A549 (cell line): ENCODE measurements at regions not wholly inside any gene's neighbourhood (a gene's known extent, or its start where the extent isn't known, plus 50 kb on each side); places are given as distances from the start of the nearest gene placed in this dataset.
A peak's percentile ranks its signal among the peaks of the same experiment; 100 is the strongest.

ENCODE experiments used
- ATAC-seq, 2 experiments: fragments of 200-7000 bp in 1 of 2; fragments of >200 bp in 1 of 2; cut with Nextera tagmentation in 1 of 2; cut with Tn5 transposase in 1 of 2; 3 replicates each; pipeline versions ENCODE4 v1.8.0 to v1.9.1; 2018 to 2020; ENCODE audit warnings: mild to moderate bottlenecking in 1 of 2, moderate library complexity in 1 of 2
- CTCF ChIA-PET: fragments of 300-600 bp; sonication (Branson Sonifier 250); formaldehyde crosslinking; extraction: SDS; loops from one replicate; lab custom pipeline; 2021; ENCODE audit warnings: antibody characterized with exemption, inconsistent platforms; lab: Yijun Ruan, JAX
- POLR2A ChIA-PET: fragments of 350-600 bp; formaldehyde crosslinking; extraction: SDS; loops from one replicate; lab custom pipeline; 2021; ENCODE audit warnings: antibody characterized with exemption, inconsistent platforms; lab: Yijun Ruan, JAX
- DNase-seq, 2 experiments: peaks; one replicate each; pipeline versions ENCODE4 v3.0.0 to v3.0.0-alpha.2; 2011 to 2016; ENCODE audit warnings: low read depth in 1 of 2, low spot score in 1 of 2
- FAIRE-seq: peaks from 2 replicates; lab custom pipeline; 2011; peaks lifted over from hg19 to GRCh38; lab: Jason Lieb, UNC
- H3K27ac ChIP-seq, 2 experiments: fragments of >200 bp; sonication (Bioruptor Twin); formaldehyde crosslinking; 3 replicates each; pipeline ENCODE4 v1.5.1; 2016 to 2017
- H3K4me1 ChIP-seq: fragments of >200 bp; sonication (Bioruptor Twin); formaldehyde crosslinking; 3 replicates; pipeline ENCODE4 v1.6.1; 2016
- H3K4me2 ChIP-seq: fragments of >200 bp; sonication (Bioruptor Twin); formaldehyde crosslinking; 3 replicates; pipeline ENCODE4 v1.6.1; 2016
- H3K4me3 ChIP-seq: fragments of >200 bp; sonication (Bioruptor Twin); formaldehyde crosslinking; 3 replicates; pipeline ENCODE4 v1.5.1; 2016
- H3K9me3 ChIP-seq: fragments of >200 bp; sonication (Bioruptor Twin); formaldehyde crosslinking; 3 replicates; pipeline ENCODE4 v1.6.1; 2016
- CEBPB ChIP-seq, 2 experiments: fragments of >200 bp in 1 of 2; sonication (Bioruptor Twin) in 1 of 2; formaldehyde crosslinking in 1 of 2; IDR thresholded peaks; 2 replicates each; pipeline ENCODE4 v1.6.1; 2012 to 2016
- CHD4 ChIP-seq: fragments of 200-600 bp; sonication (generic); IDR thresholded peaks from 2 replicates; pipeline ENCODE4 v1.6.1; 2016; ENCODE audit warnings: antibody characterized with exemption, mild to moderate bottlenecking, borderline replicate concordance
- EHF ChIP-seq: fragments of 250-450 bp; sonication (Bioruptor Pico); IDR thresholded peaks from 2 replicates; pipeline ENCODE4 v1.5.0; 2020; ENCODE audit warnings: mild to moderate bottlenecking
- FOSL2 ChIP-seq, 2 experiments: fragments of 450-650 bp in 1 of 2; fragments of >200 bp in 1 of 2; sonication (Bioruptor Twin) in 1 of 2; formaldehyde crosslinking; IDR thresholded peaks; 2 replicates each; pipeline versions ENCODE4 v1.5.0 to v1.6.1; 2016 to 2020; ENCODE audit warnings: mild to moderate bottlenecking in 1 of 2, moderate library complexity in 1 of 2
- GATA3 ChIP-seq: IDR thresholded peaks from 2 replicates; pipeline ENCODE4 v1.6.1; 2012; ENCODE audit warnings: borderline replicate concordance
- HDAC2 ChIP-seq: fragments of 200-600 bp; sonication (generic); IDR thresholded peaks from 2 replicates; pipeline ENCODE4 v1.6.1; 2016
- HOXA7 ChIP-seq: fragments of 250-450 bp; sonication (Bioruptor Pico); IDR thresholded peaks from 2 replicates; pipeline ENCODE4 v1.5.0; 2020; ENCODE audit warnings: mild to moderate bottlenecking, moderate library complexity
- KDM1A ChIP-seq: fragments of 200-600 bp; sonication (generic); IDR thresholded peaks from 2 replicates; pipeline ENCODE4 v1.6.1; 2016; ENCODE audit warnings: low read depth, mild to moderate bottlenecking
- MAFK ChIP-seq: fragments of 450-650 bp; IDR thresholded peaks from 2 replicates; pipeline ENCODE4 v1.6.1; 2014; ENCODE audit not compliant: partially characterized antibody
- MAZ ChIP-seq: fragments of 150-350 bp; IDR thresholded peaks from 2 replicates; pipeline ENCODE4 v1.6.1; 2014; ENCODE audit warnings: antibody characterized with exemption, low read depth, low read length, borderline replicate concordance
- NFE2L2 ChIP-seq: fragments of 150-350 bp; conservative IDR thresholded peaks from 2 replicates; pipeline ENCODE4 v1.6.1; 2014; ENCODE audit warnings: low read length
- NPAS2 ChIP-seq: fragments of 250-450 bp; sonication (Bioruptor Pico); IDR thresholded peaks from 2 replicates; pipeline ENCODE4 v1.8.0; 2022; ENCODE audit warnings: mild to moderate bottlenecking, moderate library complexity, borderline replicate concordance
- RAD21 ChIP-seq, 2 experiments: fragments of >200 bp in 1 of 2; sonication (Bioruptor Twin) in 1 of 2; formaldehyde crosslinking in 1 of 2; IDR thresholded peaks in 1 of 2; conservative IDR thresholded peaks in 1 of 2; 2 replicates in 1 of 2; 3 replicates in 1 of 2; pipeline ENCODE4 v1.6.1; 2012 to 2018; ENCODE audit warnings: inconsistent platforms in 1 of 2
- RARB ChIP-seq: fragments of 250-450 bp; sonication (Bioruptor Pico); IDR thresholded peaks from 2 replicates; pipeline ENCODE4 v1.8.0; 2021; ENCODE audit warnings: mild to moderate bottlenecking, moderate library complexity
- RCOR1 ChIP-seq: fragments of 150-350 bp; IDR thresholded peaks from 2 replicates; pipeline ENCODE4 v1.6.1; 2014; ENCODE audit warnings: antibody characterized with exemption, low read length, low read depth
- SMC3 ChIP-seq: fragments of >200 bp; sonication (Bioruptor Twin); formaldehyde crosslinking; IDR thresholded peaks from 3 replicates; pipeline ENCODE4 v1.6.1; 2018; ENCODE audit warnings: inconsistent platforms
- ZFP36 ChIP-seq: fragments of 450-650 bp; IDR thresholded peaks from 2 replicates; pipeline ENCODE4 v1.6.1; 2014; ENCODE audit warnings: borderline replicate concordance; ENCODE audit not compliant: partially characterized antibody
- ZNF302 ChIP-seq: fragments of 250-450 bp; sonication (Bioruptor Pico); IDR thresholded peaks from 2 replicates; pipeline ENCODE4 v1.9.0; 2021; ENCODE audit warnings: inconsistent platforms, mild to moderate bottlenecking, moderate library complexity
- WGBS: methylation state at CpG from one replicate; pipeline ENCODE4 v1.1.6; 2017; ENCODE audit errors: missing lambda C conversion rate; 5-methylcytosine and 5-hydroxymethylcytosine counted together
- TF ChIP-seq, protein P1 (sequence below): IDR thresholded peaks from 2 replicates; pipeline ENCODE4 v1.6.1; 2012; ENCODE audit warnings: low read depth, borderline replicate concordance
- TF ChIP-seq, protein P2 (sequence below): fragments of 450-650 bp; IDR thresholded peaks from 2 replicates; pipeline ENCODE4 v1.6.1; 2014; ENCODE audit warnings: antibody characterized with exemption
- TF ChIP-seq, protein P3 (sequence below): fragments of >200 bp; sonication (Bioruptor Twin); formaldehyde crosslinking; IDR thresholded peaks from 3 replicates; pipeline ENCODE4 v1.6.1; 2016
- TF ChIP-seq, protein P4 (sequence below): IDR thresholded peaks from 2 replicates; pipeline ENCODE4 v1.6.1; 2012

DNA sequence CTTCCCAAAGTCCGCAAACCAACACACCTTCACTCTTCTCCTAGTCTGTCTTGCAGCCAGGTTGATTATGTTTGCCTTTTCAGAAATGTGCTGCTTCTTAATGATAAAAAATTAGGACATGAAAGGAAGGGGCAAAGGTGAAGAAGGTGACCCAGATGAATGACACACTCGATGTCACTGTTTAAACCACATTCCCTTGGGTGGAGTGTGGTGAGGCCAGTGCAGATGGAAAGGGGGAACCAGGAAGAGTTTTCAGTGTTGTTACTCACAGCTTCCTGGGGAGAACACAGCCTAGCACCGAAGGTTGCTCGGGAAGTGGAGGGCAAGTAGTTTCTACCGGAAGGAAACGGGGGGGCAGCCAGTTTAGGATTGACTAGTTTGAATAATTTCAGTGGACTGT lies 57.2 kb upstream of the BOD1L2 start:
- 59% methylated on average over 6 of the region's 6 CpGs for WGBS
- TF ChIP-seq KDM1A (no peak), FOSL2 (IDR thresholded peaks at IDR 0.05) (no peak), FOSL2 (CRISPR knock-in tag; IDR thresholded peaks at IDR 0.05) (no peak), RARB (CRISPR knock-in tag) (no peak), MAZ (no peak), ZFP36 (no peak), NFE2L2 (no peak), EHF (CRISPR knock-in tag) (no peak), NPAS2 (CRISPR knock-in tag) (no peak), SMC3 (no peak), HDAC2 (no peak), CEBPB (IDR thresholded peaks at IDR 0.05) (no peak)
- TF ChIP-seq, protein P1, sequence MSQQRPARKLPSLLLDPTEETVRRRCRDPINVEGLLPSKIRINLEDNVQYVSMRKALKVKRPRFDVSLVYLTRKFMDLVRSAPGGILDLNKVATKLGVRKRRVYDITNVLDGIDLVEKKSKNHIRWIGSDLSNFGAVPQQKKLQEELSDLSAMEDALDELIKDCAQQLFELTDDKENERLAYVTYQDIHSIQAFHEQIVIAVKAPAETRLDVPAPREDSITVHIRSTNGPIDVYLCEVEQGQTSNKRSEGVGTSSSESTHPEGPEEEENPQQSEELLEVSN: no peak
- TF ChIP-seq, protein P2, sequence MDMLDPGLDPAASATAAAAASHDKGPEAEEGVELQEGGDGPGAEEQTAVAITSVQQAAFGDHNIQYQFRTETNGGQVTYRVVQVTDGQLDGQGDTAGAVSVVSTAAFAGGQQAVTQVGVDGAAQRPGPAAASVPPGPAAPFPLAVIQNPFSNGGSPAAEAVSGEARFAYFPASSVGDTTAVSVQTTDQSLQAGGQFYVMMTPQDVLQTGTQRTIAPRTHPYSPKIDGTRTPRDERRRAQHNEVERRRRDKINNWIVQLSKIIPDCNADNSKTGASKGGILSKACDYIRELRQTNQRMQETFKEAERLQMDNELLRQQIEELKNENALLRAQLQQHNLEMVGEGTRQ: no peak
- TF ChIP-seq, protein P3, sequence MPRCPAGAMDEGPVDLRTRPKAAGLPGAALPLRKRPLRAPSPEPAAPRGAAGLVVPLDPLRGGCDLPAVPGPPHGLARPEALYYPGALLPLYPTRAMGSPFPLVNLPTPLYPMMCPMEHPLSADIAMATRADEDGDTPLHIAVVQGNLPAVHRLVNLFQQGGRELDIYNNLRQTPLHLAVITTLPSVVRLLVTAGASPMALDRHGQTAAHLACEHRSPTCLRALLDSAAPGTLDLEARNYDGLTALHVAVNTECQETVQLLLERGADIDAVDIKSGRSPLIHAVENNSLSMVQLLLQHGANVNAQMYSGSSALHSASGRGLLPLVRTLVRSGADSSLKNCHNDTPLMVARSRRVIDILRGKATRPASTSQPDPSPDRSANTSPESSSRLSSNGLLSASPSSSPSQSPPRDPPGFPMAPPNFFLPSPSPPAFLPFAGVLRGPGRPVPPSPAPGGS: no peak
- Histone ChIP-seq H3K9me3 (no peaks in the 10 kb centered on the region), H3K27ac (no peak overlapping the region), H3K4me1 (no peaks in the 10 kb centered on the region), H3K4me3 (no peak overlapping the region), H3K4me2 (no peak overlapping the region)
- no peak for DNase-seq
- POLR2A ChIA-PET: no interaction called here
- ATAC-seq: no peak
- FAIRE-seq: no peak
- CTCF ChIA-PET: no interaction called here

DNA sequence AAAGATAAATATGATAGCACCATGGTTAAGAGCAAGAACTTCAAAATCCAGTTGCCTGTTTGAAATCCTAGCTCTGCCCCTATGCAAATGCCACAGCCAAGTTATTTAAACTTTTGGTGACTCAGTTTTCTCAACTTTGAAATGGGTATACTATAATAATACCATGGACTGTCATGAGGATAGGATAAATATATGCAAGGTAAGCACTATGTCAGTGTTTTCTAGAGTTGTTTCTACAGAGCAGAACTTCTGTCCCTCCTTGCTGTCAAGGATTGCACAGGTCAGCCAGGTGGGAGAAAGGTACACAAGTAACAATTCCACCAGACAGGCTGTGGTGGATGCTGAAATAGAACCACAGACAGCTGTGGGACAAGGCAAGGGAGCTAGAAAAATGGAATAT lies 55.7 kb upstream of the BOD1L2 start:
- Histone ChIP-seq H3K9me3 (no peaks in the 10 kb centered on the region), H3K27ac (no peak overlapping the region), H3K4me2 (no peak overlapping the region), H3K4me1 (no peaks in the 10 kb centered on the region), H3K4me3 (no peak overlapping the region)
- POLR2A ChIA-PET: no interaction called here
- TF ChIP-seq MAFK (peak; percentile 67), RCOR1 (no peak)
- DNase-seq (no peak), FAIRE-seq (no peak), ATAC-seq (no peak)
- CTCF ChIA-PET: no interaction called here

DNA sequence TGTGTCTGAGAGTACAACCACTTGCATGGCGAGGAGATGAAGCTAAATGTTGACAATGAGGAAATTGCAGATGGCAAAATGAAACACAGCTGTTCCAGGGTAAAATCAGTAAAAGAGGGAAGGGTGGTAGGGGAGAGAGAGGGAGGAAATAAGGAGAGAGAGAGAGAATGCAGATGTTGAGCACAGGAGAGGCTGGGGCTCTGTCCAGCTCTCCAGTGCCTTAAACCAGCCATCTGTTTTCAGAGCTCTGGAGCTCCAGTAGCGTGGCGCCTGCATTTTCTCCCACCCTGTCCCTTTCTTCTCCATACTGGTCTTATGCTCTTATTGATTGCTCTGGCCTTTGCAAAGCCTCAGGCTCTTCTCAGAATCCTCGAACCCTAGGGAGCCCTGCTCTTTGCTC lies 52.7 kb upstream of the BOD1L2 start:
- Histone ChIP-seq H3K4me2 (no peak overlapping the region), H3K4me1 (no peaks in the 10 kb centered on the region), H3K9me3 (no peaks in the 10 kb centered on the region), H3K4me3 (no peak overlapping the region), H3K27ac (no peak overlapping the region)
- no peak for ATAC-seq
- no peak for TF ChIP-seq GATA3
- TF ChIP-seq CHD4: no peak
- TF ChIP-seq ZFP36: no peak
- TF ChIP-seq RARB (CRISPR knock-in tag): no peak
- no peak for TF ChIP-seq ZNF302 (CRISPR knock-in tag)
- TF ChIP-seq KDM1A: no peak
- TF ChIP-seq NFE2L2: no peak
- TF ChIP-seq RAD21 (conservative IDR thresholded peaks at IDR 0.05 in 1 of 2, IDR thresholded peaks at IDR 0.05 in 1 of 2): no peak
- TF ChIP-seq, protein P3: no peak
- TF ChIP-seq HOXA7 (CRISPR knock-in tag): no peak
- TF ChIP-seq, protein P4, sequence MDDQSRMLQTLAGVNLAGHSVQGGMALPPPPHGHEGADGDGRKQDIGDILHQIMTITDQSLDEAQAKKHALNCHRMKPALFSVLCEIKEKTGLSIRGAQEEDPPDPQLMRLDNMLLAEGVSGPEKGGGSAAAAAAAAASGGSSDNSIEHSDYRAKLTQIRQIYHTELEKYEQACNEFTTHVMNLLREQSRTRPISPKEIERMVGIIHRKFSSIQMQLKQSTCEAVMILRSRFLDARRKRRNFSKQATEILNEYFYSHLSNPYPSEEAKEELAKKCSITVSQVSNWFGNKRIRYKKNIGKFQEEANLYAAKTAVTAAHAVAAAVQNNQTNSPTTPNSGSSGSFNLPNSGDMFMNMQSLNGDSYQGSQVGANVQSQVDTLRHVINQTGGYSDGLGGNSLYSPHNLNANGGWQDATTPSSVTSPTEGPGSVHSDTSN: no peak
- ChIA-PET CTCF (no interaction called here), POLR2A (no interaction called here)
- FAIRE-seq: no peak
- DNase-seq: no peak
- WGBS: 38% methylated on average over 4 of the region's 4 CpGs
